Adrenal gland (tissue), 5 donors: ENCODE measurements at regions not wholly inside any gene's neighbourhood (a gene's known extent, or its start where the extent isn't known, plus 50 kb on each side); places are given as distances from the start of the nearest gene placed in this dataset.

Source experiments
- POLR2A ChIP-seq, 2 donors: fragments of 450-650 bp; IDR thresholded peaks; one replicate each; pipeline ENCODE4 v1.6.1; 2017; ENCODE audit warnings: antibody characterized with exemption in 2 of 2, mild to moderate bottlenecking in 2 of 2, moderate library complexity in 1 of 2
- TF ChIP-seq, protein P1 (sequence below), 6 experiments: fragments of 450-650 bp in 4 of 6; fragments of 200-600 bp in 2 of 6; sonication (generic) in 1 of 6; IDR thresholded peaks; 1 replicate in 5 of 6; 2 replicates in 1 of 6; pipeline versions ENCODE4 v1.5.1 to v1.8.0; 2016 to 2021; ENCODE audit warnings: antibody characterized with exemption in 6 of 6, mild to moderate bottlenecking in 2 of 6, moderate library complexity in 1 of 6
- donor health status: DM: no; HTN: no; CAD: no.

DNA sequence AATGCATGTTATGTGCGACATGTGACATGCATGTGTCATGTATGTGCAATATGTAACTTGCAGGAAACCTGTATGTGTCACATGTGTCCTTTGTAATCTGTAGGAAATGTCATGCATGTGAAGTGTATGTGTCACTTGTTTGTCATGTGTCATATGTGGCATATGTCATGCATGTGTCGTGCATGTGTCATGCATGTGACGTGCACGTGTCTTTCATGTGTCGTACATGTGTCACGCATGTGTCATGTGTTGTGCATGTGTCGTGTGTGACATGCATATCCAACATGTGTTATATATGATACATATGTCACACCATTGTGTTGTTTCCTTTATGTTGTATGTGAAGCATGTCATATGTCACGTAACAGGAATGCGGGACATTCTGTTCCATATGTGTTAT is 2153.2 kb upstream of the PIK3C3 start:
- TF ChIP-seq, protein P1, sequence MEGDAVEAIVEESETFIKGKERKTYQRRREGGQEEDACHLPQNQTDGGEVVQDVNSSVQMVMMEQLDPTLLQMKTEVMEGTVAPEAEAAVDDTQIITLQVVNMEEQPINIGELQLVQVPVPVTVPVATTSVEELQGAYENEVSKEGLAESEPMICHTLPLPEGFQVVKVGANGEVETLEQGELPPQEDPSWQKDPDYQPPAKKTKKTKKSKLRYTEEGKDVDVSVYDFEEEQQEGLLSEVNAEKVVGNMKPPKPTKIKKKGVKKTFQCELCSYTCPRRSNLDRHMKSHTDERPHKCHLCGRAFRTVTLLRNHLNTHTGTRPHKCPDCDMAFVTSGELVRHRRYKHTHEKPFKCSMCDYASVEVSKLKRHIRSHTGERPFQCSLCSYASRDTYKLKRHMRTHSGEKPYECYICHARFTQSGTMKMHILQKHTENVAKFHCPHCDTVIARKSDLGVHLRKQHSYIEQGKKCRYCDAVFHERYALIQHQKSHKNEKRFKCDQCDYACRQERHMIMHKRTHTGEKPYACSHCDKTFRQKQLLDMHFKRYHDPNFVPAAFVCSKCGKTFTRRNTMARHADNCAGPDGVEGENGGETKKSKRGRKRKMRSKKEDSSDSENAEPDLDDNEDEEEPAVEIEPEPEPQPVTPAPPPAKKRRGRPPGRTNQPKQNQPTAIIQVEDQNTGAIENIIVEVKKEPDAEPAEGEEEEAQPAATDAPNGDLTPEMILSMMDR (IDR thresholded peaks at IDR 0.05), result no peak
- no peak for TF ChIP-seq POLR2A (IDR thresholded peaks at IDR 0.05)
